Lung (tissue), 11 donors: ENCODE measurements at regions not wholly inside any gene's neighbourhood (a gene's known extent, or its start where the extent isn't known, plus 50 kb on each side); places are given as distances from the start of the nearest gene placed in this dataset.

Source experiments
- ATAC-seq: fragments of 200-7000 bp; cut with Tn5 transposase; one replicate; pipeline ENCODE4 v1.9.1; 2020; ENCODE audit warnings: moderate number of reproducible peaks; ENCODE audit not compliant: insufficient read depth, low FRiP score
- DNase-seq, 3 donors: peaks; one replicate each; pipeline ENCODE4 v3.0.0-alpha.2; 2013 to 2017
- H3K27ac ChIP-seq, 2 donors: one replicate each; pipeline ENCODE4 v1.5.1; 2013; ENCODE audit warnings: mild to moderate bottlenecking in 2 of 2, moderate library complexity in 2 of 2, control low read depth in 1 of 2, inconsistent platforms in 1 of 2, low read depth in 1 of 2, low read length in 1 of 2
- H3K27me3 ChIP-seq, 3 donors: one replicate each; pipeline ENCODE4 v1.5.1; 2013; ENCODE audit warnings: low read length in 2 of 3; ENCODE audit not compliant: control insufficient read depth in 3 of 3, insufficient read depth in 3 of 3
- H3K36me3 ChIP-seq, 4 donors: one replicate each; pipeline ENCODE4 v1.5.1; 2013; ENCODE audit warnings: low read length in 4 of 4, mild to moderate bottlenecking in 1 of 4, moderate library complexity in 1 of 4; ENCODE audit not compliant: control insufficient read depth in 4 of 4, insufficient read depth in 4 of 4
- H3K4me1 ChIP-seq, 5 donors: one replicate each; pipeline ENCODE4 v1.5.1; 2013; ENCODE audit warnings: low read length in 5 of 5, mild to moderate bottlenecking in 2 of 5, moderate library complexity in 1 of 5; ENCODE audit not compliant: control insufficient read depth in 5 of 5, insufficient read depth in 5 of 5
- H3K4me3 ChIP-seq: one replicate; pipeline ENCODE4 v1.5.1; 2013; ENCODE audit warnings: mild to moderate bottlenecking, control low read depth, moderate library complexity
- H3K9ac ChIP-seq, 2 donors: one replicate each; pipeline ENCODE4 v1.5.1; 2013; ENCODE audit warnings: low read length in 2 of 2, control low read depth in 1 of 2; ENCODE audit not compliant: insufficient read depth in 1 of 2
- H3K9me3 ChIP-seq, 4 donors: one replicate each; pipeline ENCODE4 v1.5.1; 2013; ENCODE audit warnings: low read length in 3 of 4, mild to moderate bottlenecking in 1 of 4, moderate library complexity in 1 of 4; ENCODE audit not compliant: control insufficient read depth in 4 of 4, insufficient read depth in 3 of 4
- WGBS, 2 donors: extraction: QIAGEN DNeasy Blood & Tissue Kit; methylation state at CpG; one replicate each; pipeline ENCODE4 v1.1.7; 2013; 5-methylcytosine and 5-hydroxymethylcytosine counted together
- TF ChIP-seq, protein P1 (sequence below): IDR thresholded peaks from 2 replicates; pipeline ENCODE4 v1.5.1; 2012; ENCODE audit warnings: mild to moderate bottlenecking; ENCODE audit errors: control extremely low read depth, extremely low read depth
- donor health status: control.
- donor health status: control.
- donor health status: Bipolar disorder and iron deficiency.
- donor health status: healthy.
- donor health status: DM: yes; HTN: yes; CAD: no.

GRCh38 chr5:42927730-42928129 is 112.4 kb downstream of the ANXA2R start:
- DNase-seq, result no peak
- Histone ChIP-seq H3K36me3 (no peaks in the 10 kb centered on the region), H3K27me3 (peaks cover 0 to 9% (median 2%) of the 10 kb centered on the region in 3 donors), H3K9ac (no peak overlapping the region), H3K4me3 (no peak overlapping the region), H3K9me3 (peaks cover 0 to 9% (median 2%) of the 10 kb centered on the region in 4 donors), H3K4me1 (peaks cover 0 to under 1% (median 0%) of the 10 kb centered on the region in 5 donors), H3K27ac (no peak overlapping the region)
- TF ChIP-seq, protein P1, sequence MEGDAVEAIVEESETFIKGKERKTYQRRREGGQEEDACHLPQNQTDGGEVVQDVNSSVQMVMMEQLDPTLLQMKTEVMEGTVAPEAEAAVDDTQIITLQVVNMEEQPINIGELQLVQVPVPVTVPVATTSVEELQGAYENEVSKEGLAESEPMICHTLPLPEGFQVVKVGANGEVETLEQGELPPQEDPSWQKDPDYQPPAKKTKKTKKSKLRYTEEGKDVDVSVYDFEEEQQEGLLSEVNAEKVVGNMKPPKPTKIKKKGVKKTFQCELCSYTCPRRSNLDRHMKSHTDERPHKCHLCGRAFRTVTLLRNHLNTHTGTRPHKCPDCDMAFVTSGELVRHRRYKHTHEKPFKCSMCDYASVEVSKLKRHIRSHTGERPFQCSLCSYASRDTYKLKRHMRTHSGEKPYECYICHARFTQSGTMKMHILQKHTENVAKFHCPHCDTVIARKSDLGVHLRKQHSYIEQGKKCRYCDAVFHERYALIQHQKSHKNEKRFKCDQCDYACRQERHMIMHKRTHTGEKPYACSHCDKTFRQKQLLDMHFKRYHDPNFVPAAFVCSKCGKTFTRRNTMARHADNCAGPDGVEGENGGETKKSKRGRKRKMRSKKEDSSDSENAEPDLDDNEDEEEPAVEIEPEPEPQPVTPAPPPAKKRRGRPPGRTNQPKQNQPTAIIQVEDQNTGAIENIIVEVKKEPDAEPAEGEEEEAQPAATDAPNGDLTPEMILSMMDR, result no peak
- 93 to 96% methylated on average over 8 of the region's 8 CpGs for WGBS, 2 donors
- no peak for ATAC-seq

DNA sequence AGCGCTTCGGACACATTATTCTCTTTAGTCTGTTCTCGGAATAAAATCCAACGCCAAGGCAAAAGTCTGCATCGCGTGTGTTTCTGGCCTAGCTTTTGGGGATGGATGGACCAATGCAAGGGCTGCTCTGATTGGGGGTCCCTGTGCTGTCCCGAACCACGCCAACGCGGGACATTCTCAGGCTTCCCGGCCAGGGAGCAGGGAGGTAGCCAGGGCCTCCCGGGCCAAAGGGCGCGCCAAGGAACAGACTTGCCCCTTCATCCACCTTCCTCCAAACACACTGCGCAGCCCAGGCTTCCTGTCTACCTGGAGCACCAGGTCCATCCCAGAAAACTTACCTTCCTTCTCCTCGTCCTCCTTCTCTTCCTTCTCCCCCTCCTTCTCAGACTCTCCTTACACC is 113.0 kb upstream of the SELENOP start:
- WGBS, 2 donors, result 93 to 94% methylated on average over 16 of the region's 16 CpGs
- H3K9me3 ChIP-seq, result peaks cover 0 to 3% (median 0%) of the 10 kb centered on the region in 4 donors
- TF ChIP-seq, protein P1, result no peak
- H3K4me1 ChIP-seq, result peaks cover 0 to 1% (median 0%) of the 10 kb centered on the region in 5 donors
- H3K36me3 ChIP-seq, result no peaks in the 10 kb centered on the region
- H3K4me3 ChIP-seq, result no peak overlapping the region
- H3K27ac ChIP-seq, result no peak overlapping the region
- DNase-seq, result no peak
- peaks cover 0 to 14% (median 2%) of the 10 kb centered on the region in 3 donors for H3K27me3 ChIP-seq
- no peak overlapping the region for H3K9ac ChIP-seq
- ATAC-seq, result no peak

GRCh38 chr5:42924226-42924625 is 112.5 kb upstream of the SELENOP start:
- H3K36me3 ChIP-seq, result no peaks in the 10 kb centered on the region
- DNase-seq (no peak), ATAC-seq (no peak)
- WGBS, 2 donors, result 78 to 86% methylated on average over 37 of the region's 37 CpGs
- H3K9me3 ChIP-seq, result peaks cover 0 to 3% (median 0%) of the 10 kb centered on the region in 4 donors
- H3K27me3 ChIP-seq, result peaks cover 0 to 14% (median 2%) of the 10 kb centered on the region in 3 donors
- TF ChIP-seq, protein P1, result no peak
- peaks cover 0 to 1% (median 0%) of the 10 kb centered on the region in 5 donors for H3K4me1 ChIP-seq
- H3K4me3 ChIP-seq, result no peak overlapping the region
- no peak overlapping the region for H3K9ac ChIP-seq
- H3K27ac ChIP-seq, result no peak overlapping the region

- Histone ChIP-seq H3K27ac (no peak overlapping the region), H3K4me1 (peaks cover 0 to 1% (median 0%) of the 10 kb centered on the region in 5 donors), H3K27me3 (peaks cover 0 to 14% (median 2%) of the 10 kb centered on the region in 3 donors), H3K9ac (no peak overlapping the region), H3K36me3 (no peaks in the 10 kb centered on the region), H3K9me3 (peaks cover 0 to 3% (median 0%) of the 10 kb centered on the region in 4 donors), H3K4me3 (no peak overlapping the region)
- no peak for DNase-seq
- TF ChIP-seq, protein P1, result no peak
- WGBS, 2 donors, result 84 to 88% methylated on average over 14 of the region's 14 CpGs
- ATAC-seq, result no peak
Observed at GRCh38 chr5:42923710-42924109, 112.0 kb upstream of the SELENOP start.
